GM20000 (cell line): ENCODE measurements at regions not wholly inside any gene's neighbourhood (a gene's known extent, or its start where the extent isn't known, plus 50 kb on each side); places are given as distances from the start of the nearest gene placed in this dataset.

Experiments
- DNase-seq: peaks from one replicate; pipeline ENCODE4 v3.0.0; 2012; ENCODE audit warnings: low spot score
- CTCF ChIP-seq: IDR thresholded peaks from 2 replicates; pipeline ENCODE4 v1.5.1; 2012; ENCODE audit warnings: mild to moderate bottlenecking, control low read depth; ENCODE audit errors: extremely low read depth, missing control alignments

DNA sequence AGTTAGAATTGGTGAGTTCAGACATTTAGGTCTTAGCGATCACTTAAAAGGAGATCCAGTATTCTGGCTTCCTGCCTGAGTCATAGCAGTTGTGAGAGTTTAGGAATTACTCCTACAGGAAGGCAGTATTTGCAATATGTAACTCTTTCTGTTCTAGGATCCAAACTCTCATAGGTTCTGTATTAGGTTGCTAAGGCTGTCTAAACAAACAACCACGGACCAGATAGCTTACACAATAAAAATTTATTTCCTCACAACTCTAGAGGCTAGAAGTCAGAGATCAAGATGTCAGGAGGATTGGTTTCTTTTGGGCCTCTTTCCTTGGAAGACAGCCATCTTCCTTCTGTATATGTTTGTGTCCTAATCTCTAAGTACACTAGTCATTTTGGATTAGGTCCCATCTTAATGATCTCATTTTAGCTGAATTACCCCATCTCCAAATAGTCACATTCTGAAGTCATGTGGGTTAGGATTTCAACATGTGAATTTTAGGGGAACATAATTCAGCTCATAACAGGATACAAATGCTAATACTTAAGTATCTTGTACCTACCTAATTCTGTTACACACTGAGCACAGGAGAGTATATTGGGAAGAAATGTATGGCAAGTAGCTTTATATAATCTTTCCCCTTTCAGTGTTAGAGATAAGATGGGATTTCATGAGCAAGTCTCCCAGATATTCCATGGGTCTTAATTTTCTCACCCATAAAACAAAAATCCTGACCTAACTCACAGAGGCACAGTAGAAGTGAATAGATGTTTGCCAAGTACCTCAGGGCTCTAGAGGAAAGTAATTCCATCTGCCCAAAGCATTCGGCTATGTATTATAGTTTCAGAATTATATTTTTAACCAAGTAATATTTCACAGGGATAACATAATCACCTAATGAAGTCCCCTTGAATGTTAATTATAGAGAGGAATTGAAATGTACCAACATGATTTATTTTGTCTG is 144.4 kb downstream of the PTBP2 start:
- DNase-seq = no peak
- no peak for TF ChIP-seq CTCF

- DNase-seq = no peak
Measured at GRCh38 chr1:96872757-96873156, 151.2 kb downstream of the PTBP2 start.

DNA sequence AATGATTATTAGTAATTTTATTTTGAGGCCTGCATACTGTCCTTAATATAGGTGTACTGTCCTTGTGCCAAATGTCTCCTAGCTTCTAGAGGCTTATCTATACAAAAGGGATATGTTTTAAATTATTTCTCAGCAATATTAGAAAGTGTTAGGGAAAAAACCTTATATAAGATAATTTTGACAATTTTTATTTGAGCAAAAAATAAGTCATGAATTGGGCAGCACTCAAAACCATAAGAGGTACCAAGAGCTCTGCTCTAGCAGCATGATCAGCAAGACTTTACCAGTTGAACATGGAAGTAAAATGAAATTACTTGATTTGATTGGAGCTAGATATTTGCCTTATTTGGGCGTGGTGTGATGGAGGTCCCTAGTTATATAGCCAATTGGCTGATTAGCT is 157.1 kb downstream of the PTBP2 start:
- TF ChIP-seq CTCF = no peak
- no peak for DNase-seq

More at GRCh38 chr1:96872757-96873156, 151.2 kb downstream of the PTBP2 start:
- no peak for TF ChIP-seq CTCF

GRCh38 chr1:96880626-96881025 is 159.0 kb downstream of the PTBP2 start:
- TF ChIP-seq CTCF = no peak
- DNase-seq = no peak

GRCh38 chr1:96882096-96882495 is 160.5 kb downstream of the PTBP2 start:
- DNase-seq = no peak

GRCh38 chr1:96886474-96886873 is 164.9 kb downstream of the PTBP2 start:
- no peak for DNase-seq
- no peak for TF ChIP-seq CTCF

More at GRCh38 chr1:96882096-96882495, 160.5 kb downstream of the PTBP2 start:
- no peak for TF ChIP-seq CTCF

- DNase-seq = no peak
- TF ChIP-seq CTCF = no peak
Measured at GRCh38 chr1:96887501-96887900, 165.9 kb downstream of the PTBP2 start.
